Memory B cell (primary cell): ENCODE measurements at regions not wholly inside any gene's neighbourhood (a gene's known extent, or its start where the extent isn't known, plus 50 kb on each side); places are given as distances from the start of the nearest gene placed in this dataset.

Experiments
- ATAC-seq: fragments of 150-1000 bp; cut with Tn5 transposase; 2 replicates; pipeline ENCODE4 v1.10.0; 2021; ENCODE audit warnings: low read depth, mild to moderate bottlenecking, moderate library complexity
- DNase-seq, 2 donors: peaks; one replicate each; pipeline ENCODE4 v3.0.0; 2022; ENCODE audit warnings: low spot score in 2 of 2
- H3K27ac Mint-ChIP-seq: one replicate; pipeline ENCODE4 v1.8.0; 2022; ENCODE audit warnings: mild to moderate bottlenecking, moderate library complexity, mixed read lengths
- H3K27me3 Mint-ChIP-seq: one replicate; pipeline ENCODE4 v1.8.0; 2022; ENCODE audit warnings: mixed read lengths
- H3K36me3 Mint-ChIP-seq: one replicate; pipeline ENCODE4 v1.8.0; 2022; ENCODE audit warnings: mild to moderate bottlenecking, mixed read lengths
- H3K4me1 Mint-ChIP-seq: one replicate; pipeline ENCODE4 v1.8.0; 2022; ENCODE audit warnings: mixed read lengths
- H3K4me3 Mint-ChIP-seq: one replicate; pipeline ENCODE4 v1.8.0; 2022; ENCODE audit warnings: mild to moderate bottlenecking, moderate library complexity, mixed read lengths
- H3K9me3 Mint-ChIP-seq: one replicate; pipeline ENCODE4 v1.8.0; 2022; ENCODE audit warnings: mixed read lengths

- H3K9me3 Mint-ChIP-seq = no peaks in the 10 kb centered on the region
- no peaks in the 10 kb centered on the region for H3K36me3 Mint-ChIP-seq
- no peak for DNase-seq
- ATAC-seq = no peak
- no peak overlapping the region for H3K27ac Mint-ChIP-seq
- no peak overlapping the region for H3K4me3 Mint-ChIP-seq
- peaks cover 12% of the 10 kb centered on the region for H3K27me3 Mint-ChIP-seq
- no peaks in the 10 kb centered on the region for H3K4me1 Mint-ChIP-seq
These were observed 105.9 kb upstream of the TSC22D2 start for GRCh38 chr3:150302246-150302645.

DNA sequence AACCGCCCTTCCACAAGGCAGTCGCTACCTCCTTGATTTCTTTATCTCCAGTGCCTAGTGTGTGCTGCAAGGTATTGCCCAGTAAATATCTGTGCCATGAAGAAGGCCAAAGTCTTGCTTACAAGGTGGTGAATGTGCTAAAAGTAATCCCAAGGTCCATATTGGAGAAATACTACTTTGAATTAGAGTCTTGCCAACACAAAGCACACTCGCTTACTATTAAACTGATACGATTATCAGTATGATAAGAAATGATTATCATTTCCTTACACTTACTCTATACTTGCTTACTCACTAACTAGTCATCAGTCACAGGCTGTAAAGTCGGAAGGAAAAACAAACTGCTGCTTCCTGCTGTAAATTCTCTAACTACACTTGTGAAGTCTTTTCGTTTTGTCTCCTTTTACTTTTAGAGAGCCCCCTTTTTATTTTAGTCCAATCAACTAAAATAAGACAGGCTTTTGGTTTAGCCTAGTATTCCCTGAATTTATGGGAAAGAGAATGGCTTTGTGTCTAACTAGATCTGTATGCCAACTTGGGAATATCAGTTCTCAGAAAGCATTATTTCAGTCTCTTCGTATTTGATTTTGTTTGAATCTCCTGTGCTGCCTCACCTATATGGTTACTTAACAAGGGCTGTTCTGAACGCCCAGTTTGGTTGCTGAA lies 107.1 kb upstream of the TSC22D2 start:
- Mint-ChIP-seq H3K9me3 (no peaks in the 10 kb centered on the region), H3K27me3 (peaks cover 13% of the 10 kb centered on the region), H3K36me3 (no peaks in the 10 kb centered on the region), H3K4me1 (peaks cover 3% of the 10 kb centered on the region), H3K27ac (no peak overlapping the region), H3K4me3 (no peak overlapping the region)
- no peak for ATAC-seq
- DNase-seq = no peak

GRCh38 chr3:150300388-150300787 lies 107.7 kb upstream of the TSC22D2 start:
- Mint-ChIP-seq H3K9me3 (no peaks in the 10 kb centered on the region), H3K27me3 (peaks cover 13% of the 10 kb centered on the region), H3K4me3 (no peak overlapping the region), H3K36me3 (no peaks in the 10 kb centered on the region), H3K27ac (no peak overlapping the region), H3K4me1 (peaks cover 3% of the 10 kb centered on the region)
- no peak for ATAC-seq
- DNase-seq = no peak

DNA sequence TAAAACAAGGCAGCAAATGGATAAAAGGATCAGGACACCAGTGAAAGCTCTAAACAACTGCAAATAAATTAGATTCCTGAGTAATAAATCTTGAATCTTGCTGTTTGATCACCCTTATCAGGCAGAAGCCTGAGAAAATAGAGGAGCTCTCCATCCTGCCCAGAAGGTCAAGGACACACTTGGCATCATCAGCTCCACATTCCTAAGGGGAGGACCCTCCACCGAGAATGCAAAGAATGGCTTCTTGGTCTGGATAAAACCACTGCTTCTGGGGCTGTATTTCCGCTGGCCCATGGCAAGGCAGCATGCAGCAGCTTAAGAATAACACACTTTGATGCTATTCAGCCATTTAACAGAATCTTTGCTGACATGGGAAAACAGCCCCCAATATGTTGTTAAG lies 108.9 kb upstream of the TSC22D2 start:
- H3K27me3 Mint-ChIP-seq = peaks cover 12% of the 10 kb centered on the region
- no peak overlapping the region for H3K4me3 Mint-ChIP-seq
- DNase-seq (no peak), ATAC-seq (no peak)
- H3K4me1 Mint-ChIP-seq = peaks cover 3% of the 10 kb centered on the region
- H3K36me3 Mint-ChIP-seq = no peaks in the 10 kb centered on the region
- no peaks in the 10 kb centered on the region for H3K9me3 Mint-ChIP-seq
- H3K27ac Mint-ChIP-seq = no peak overlapping the region

DNA sequence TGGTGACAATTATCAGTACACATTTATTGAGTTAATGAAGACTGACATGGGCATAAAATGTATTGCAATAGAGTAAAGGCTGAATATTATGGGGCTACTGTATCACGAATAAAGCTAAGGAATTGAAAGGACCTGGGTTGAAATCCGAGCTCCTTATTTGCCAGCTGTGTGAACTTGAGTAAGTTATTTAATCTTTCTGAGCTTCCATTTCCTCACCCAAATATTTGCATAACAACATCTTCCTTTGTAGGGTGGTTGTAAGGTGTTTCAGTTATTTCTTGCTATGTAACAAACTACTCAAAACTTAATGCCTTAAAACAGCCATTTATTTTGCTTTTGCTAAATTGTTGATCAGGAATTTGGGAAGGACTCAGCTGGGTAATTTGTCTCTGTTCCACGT lies 111.1 kb upstream of the TSC22D2 start:
- DNase-seq (no peak), ATAC-seq (no peak)
- Mint-ChIP-seq H3K4me3 (no peak overlapping the region), H3K27ac (no peak overlapping the region), H3K4me1 (peaks cover 3% of the 10 kb centered on the region), H3K36me3 (no peaks in the 10 kb centered on the region), H3K27me3 (peaks cover 10% of the 10 kb centered on the region), H3K9me3 (no peaks in the 10 kb centered on the region)

DNA sequence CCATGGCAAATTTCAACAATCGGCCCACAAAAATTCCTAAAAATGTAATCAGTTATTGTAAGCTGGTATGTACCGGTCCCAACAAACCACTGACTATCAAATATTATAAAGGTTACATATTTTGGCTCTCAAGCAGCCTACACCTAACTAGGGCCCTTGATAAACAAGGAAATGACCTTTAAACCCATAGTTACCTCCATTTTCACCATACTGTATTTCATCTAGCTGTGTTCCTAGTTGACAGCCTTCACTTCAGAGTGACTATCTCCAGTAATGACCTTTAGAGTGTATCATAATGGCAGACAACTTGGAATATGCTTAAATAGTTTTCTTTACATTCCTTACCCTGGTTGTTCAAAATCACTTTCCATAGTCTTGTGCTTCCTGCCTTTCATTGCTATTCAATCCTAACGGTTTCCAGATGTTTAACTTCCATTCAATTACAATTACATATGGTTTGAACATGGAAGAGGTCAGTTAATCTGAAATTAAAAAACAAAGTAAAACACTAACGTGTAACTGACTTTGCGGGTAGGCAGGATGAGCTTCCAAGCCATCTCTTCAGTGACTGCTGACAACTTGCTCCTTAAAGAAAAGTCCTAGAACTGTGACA lies 111.9 kb upstream of the TSC22D2 start:
- ATAC-seq (no peak), DNase-seq (no peak)
- Mint-ChIP-seq H3K27me3 (peaks cover 9% of the 10 kb centered on the region), H3K4me1 (peaks cover 3% of the 10 kb centered on the region), H3K36me3 (no peaks in the 10 kb centered on the region), H3K4me3 (no peak overlapping the region), H3K9me3 (no peaks in the 10 kb centered on the region), H3K27ac (no peak overlapping the region)

DNA sequence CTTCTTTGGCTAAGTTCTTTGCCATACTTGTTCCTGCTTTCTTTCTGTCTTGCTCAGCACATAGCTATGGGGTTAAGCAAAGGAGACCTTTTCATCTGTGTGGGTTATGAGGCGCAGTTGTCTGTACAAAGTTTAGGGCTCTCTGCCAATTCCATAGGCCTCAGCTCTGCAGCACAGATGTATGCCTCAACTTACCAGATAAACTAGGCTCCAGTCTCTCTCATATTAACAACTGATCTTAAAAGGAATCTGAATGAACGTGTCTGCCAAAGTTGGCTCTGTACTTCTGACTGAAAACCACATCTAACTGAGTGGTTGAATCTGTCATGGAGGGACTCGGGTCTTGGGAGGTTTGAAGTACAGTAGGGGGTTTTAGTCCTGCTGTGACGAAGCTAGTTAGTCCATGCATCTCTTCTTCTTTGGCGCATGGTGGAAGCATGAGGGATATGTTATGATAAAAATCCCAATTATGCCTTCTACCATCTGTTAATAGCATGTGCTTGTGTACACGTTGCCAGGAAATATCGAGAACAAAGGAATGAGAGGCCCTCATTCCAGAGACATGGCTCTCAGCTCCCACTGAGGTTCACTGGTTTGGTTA lies 114.6 kb upstream of the TSC22D2 start:
- Mint-ChIP-seq H3K4me3 (no peak overlapping the region), H3K27ac (no peak overlapping the region), H3K4me1 (peaks cover 3% of the 10 kb centered on the region), H3K9me3 (no peaks in the 10 kb centered on the region), H3K27me3 (peaks cover 6% of the 10 kb centered on the region), H3K36me3 (no peaks in the 10 kb centered on the region)
- DNase-seq (no peak), ATAC-seq (no peak)

GRCh38 chr3:150292891-150293290 lies 115.2 kb upstream of the TSC22D2 start:
- Mint-ChIP-seq H3K4me1 (peaks cover 3% of the 10 kb centered on the region), H3K36me3 (no peaks in the 10 kb centered on the region), H3K4me3 (no peak overlapping the region), H3K27ac (no peak overlapping the region), H3K27me3 (peaks cover 6% of the 10 kb centered on the region), H3K9me3 (no peaks in the 10 kb centered on the region)
- no peak for ATAC-seq
- no peak for DNase-seq

- H3K27ac Mint-ChIP-seq = no peak overlapping the region
- H3K9me3 Mint-ChIP-seq = no peaks in the 10 kb centered on the region
- DNase-seq (no peak), ATAC-seq (no peak)
- peaks cover 6% of the 10 kb centered on the region for H3K27me3 Mint-ChIP-seq
- H3K36me3 Mint-ChIP-seq = no peaks in the 10 kb centered on the region
- H3K4me1 Mint-ChIP-seq = no peaks in the 10 kb centered on the region
- H3K4me3 Mint-ChIP-seq = no peak overlapping the region
These were observed 116.6 kb upstream of the TSC22D2 start for GRCh38 chr3:150291515-150291914.

DNA sequence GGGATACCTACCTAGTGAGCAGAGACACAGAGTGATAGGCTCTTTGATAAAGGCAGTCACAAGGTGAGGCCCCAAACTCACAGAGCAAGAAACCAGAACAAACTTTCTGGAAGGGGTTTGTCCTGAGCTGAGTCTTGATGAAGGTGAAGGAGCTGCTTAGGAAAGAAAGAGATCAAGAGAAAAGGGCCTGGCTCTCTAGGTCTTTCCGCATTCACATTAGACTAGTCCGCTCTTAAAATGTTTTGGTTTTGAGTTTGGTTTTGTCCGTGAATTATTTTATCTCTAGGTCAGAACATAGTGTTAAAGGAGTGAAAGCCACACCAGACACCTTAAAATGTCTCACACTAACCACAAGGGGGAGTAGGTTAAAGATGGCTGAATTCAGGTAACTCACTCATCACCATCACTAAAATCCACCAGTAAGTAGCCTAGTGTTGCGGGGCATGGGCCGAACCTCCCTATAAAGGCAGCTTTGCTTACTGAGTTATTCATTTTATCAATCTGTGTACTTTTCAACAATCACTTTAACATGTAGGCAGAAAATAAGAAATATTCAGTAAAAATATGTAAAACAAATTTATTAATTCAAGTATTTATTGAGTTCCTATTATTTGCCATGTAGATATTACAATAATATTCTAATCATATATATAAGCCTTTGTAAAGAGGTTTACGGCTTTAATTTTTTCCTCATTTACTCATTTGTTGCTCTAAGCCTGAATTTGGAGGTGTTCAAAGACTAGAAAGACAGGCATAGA lies 121.5 kb upstream of the TSC22D2 start:
- Mint-ChIP-seq H3K9me3 (no peaks in the 10 kb centered on the region), H3K36me3 (no peaks in the 10 kb centered on the region), H3K27me3 (peaks cover 3% of the 10 kb centered on the region), H3K4me3 (no peak overlapping the region), H3K27ac (no peak overlapping the region), H3K4me1 (no peaks in the 10 kb centered on the region)
- peak; percentile 11 to 45 for DNase-seq
- peak; percentile 96 for ATAC-seq

DNA sequence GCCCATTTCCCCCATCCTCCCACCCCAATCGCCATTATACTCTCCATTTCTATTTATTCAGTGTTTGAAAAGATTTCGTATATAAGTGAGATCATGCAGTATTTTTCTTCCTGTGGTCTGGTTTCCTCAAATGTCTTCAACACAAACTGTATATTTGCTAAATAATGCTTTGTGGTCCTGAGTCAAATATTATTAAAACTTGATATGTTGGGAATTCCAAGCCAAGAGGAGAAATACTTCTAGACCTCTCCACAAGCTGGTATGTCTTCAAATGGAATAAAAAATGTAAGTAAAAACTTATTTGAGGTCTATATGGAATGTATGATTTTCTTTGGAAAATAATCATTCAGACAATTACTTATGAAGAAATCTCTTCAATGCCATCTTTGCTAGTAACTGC lies 122.5 kb upstream of the TSC22D2 start:
- H3K36me3 Mint-ChIP-seq = no peaks in the 10 kb centered on the region
- no peaks in the 10 kb centered on the region for H3K9me3 Mint-ChIP-seq
- H3K27me3 Mint-ChIP-seq = peaks cover 1% of the 10 kb centered on the region
- no peak overlapping the region for H3K4me3 Mint-ChIP-seq
- DNase-seq = no peak
- no peak for ATAC-seq
- H3K4me1 Mint-ChIP-seq = no peaks in the 10 kb centered on the region
- H3K27ac Mint-ChIP-seq = no peak overlapping the region

DNA sequence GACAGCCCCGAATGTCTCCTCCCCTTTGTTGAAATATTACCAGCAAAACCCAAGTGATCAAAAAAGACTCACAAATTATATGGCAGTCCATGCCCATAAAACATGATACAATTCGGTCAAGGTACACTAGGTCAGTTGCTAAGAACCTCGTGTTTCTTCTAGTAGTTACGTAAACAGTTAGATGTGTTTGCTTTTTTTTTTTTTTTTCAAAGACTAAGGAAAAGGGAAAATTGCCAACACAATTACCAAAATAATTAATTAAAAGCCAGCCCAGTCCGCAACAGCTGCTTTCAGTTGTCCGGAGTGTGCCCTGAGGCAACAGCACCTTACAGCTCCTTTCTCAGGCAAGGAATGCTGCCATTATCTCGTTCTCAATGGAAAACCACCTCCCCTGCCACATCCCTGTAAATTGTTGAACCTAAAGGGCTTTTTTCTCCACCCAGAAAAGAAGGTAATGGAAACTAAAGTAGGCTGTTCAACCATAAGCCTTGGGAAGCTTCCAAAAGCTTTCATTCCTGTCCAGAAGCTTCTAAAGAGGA lies 129.2 kb upstream of the TSC22D2 start:
- Mint-ChIP-seq H3K27ac (no peak overlapping the region), H3K9me3 (no peaks in the 10 kb centered on the region), H3K36me3 (no peaks in the 10 kb centered on the region), H3K27me3 (peaks cover 4% of the 10 kb centered on the region), H3K4me1 (no peaks in the 10 kb centered on the region), H3K4me3 (no peak overlapping the region)
- DNase-seq (no peak), ATAC-seq (no peak)

DNA sequence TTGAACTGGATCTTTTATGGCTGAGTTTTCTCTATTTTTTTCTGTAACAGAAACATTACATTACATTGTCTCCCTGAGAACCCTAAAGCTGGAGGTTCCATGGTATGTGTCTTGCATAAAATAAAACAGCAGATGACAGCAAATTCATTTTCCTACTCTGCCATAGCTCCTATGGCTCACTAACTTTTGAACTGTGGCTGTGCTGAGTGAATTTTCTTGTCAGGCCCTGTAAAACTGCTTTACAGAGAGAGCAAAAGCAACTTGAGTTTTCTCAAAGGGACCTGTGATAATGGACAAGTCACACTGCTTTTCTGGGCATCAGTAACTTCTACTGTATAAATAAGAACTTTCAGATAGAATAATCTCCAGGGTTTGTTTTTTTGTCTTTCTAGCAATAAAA lies 129.9 kb upstream of the TSC22D2 start:
- Mint-ChIP-seq H3K27me3 (peaks cover 4% of the 10 kb centered on the region), H3K9me3 (no peaks in the 10 kb centered on the region)
- DNase-seq = no peak

DNA sequence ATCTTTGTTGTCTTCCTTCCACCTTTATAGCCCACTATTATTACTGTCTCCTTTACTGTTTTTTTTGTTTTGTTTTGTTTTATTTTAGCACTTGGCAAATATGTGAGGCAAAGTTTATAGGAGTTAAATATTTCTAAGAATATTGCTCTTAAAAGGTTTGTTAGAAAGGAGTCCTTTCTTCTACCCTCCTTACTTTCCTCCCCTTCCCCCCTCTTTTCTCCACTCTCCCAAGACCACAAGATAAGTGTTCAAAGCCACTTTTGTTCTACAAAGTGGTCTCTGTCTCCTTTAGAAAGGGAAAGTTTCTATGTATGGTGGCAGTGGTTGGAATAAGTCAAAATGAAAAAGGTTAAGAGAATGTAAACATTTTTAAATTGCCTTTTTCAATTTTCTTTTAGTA lies 130.7 kb upstream of the TSC22D2 start:
- H3K9me3 Mint-ChIP-seq = no peaks in the 10 kb centered on the region

More for the DNA sequence above, 129.9 kb upstream of the TSC22D2 start:
- Mint-ChIP-seq H3K4me1 (no peaks in the 10 kb centered on the region), H3K36me3 (no peaks in the 10 kb centered on the region), H3K4me3 (no peak overlapping the region), H3K27ac (no peak overlapping the region)
- ATAC-seq = no peak

More for the DNA sequence above, 130.7 kb upstream of the TSC22D2 start:
- no peak for ATAC-seq
- no peaks in the 10 kb centered on the region for H3K36me3 Mint-ChIP-seq
- DNase-seq = no peak
- no peak overlapping the region for H3K27ac Mint-ChIP-seq
- H3K4me1 Mint-ChIP-seq = no peaks in the 10 kb centered on the region
- H3K4me3 Mint-ChIP-seq = no peak overlapping the region
- H3K27me3 Mint-ChIP-seq = peaks cover 4% of the 10 kb centered on the region
